OCI-LY3 (cell line): ENCODE measurements at regions not wholly inside any gene's neighbourhood (a gene's known extent, or its start where the extent isn't known, plus 50 kb on each side); places are given as distances from the start of the nearest gene placed in this dataset.

Experiments
- CTCF ChIP-seq: fragments of 200-600, 300-600 bp; sonication (generic); IDR thresholded peaks from 2 replicates; pipeline ENCODE4 v1.5.1; 2014; ENCODE audit warnings: antibody characterized with exemption, low read length, low read depth
- EZH2phosphoT487 ChIP-seq: fragments of 200-600 bp; shearing (Covaris generic); IDR thresholded peaks from 2 replicates; pipeline ENCODE4 v1.6.1; 2018; ENCODE audit warnings: antibody characterized with exemption, mixed run types, low read depth

- TF ChIP-seq CTCF = no peak
- TF ChIP-seq EZH2phosphoT487 = no peak
These were observed 215.3 kb downstream of the TLR4 start for GRCh38 chr9:117919538-117919937.
